CD4-positive, CD25-positive, alpha-beta regulatory T cell (primary cell): ENCODE measurements at regions not wholly inside any gene's neighbourhood (a gene's known extent, or its start where the extent isn't known, plus 50 kb on each side); places are given as distances from the start of the nearest gene placed in this dataset.

Experiments used
- ATAC-seq, 2 donors: fragments of 150-1000 bp; cut with Tn5 transposase; one replicate each; pipeline ENCODE4 v1.10.0; 2021; ENCODE audit warnings: low read depth in 2 of 2, moderate number of reproducible peaks in 2 of 2, moderate library complexity in 1 of 2
- DNase-seq, 3 donors: peaks; one replicate each; pipeline versions ENCODE4 v3.0.0 to v3.0.0-alpha.2; 2012 to 2022; ENCODE audit warnings: mixed read lengths in 1 of 3
- H3K27ac ChIP-seq: one replicate; pipeline ENCODE4 v1.7.0; 2013; ENCODE audit warnings: mild to moderate bottlenecking, low read length; ENCODE audit not compliant: insufficient read depth, poor library complexity, severe bottlenecking
- H3K27me3 ChIP-seq: one replicate; pipeline ENCODE4 v1.7.0; 2013; ENCODE audit warnings: low read length; ENCODE audit not compliant: control insufficient read depth, insufficient read depth
- H3K36me3 ChIP-seq: one replicate; pipeline ENCODE4 v1.7.0; 2013; ENCODE audit warnings: mild to moderate bottlenecking, low read length, moderate library complexity; ENCODE audit not compliant: control insufficient read depth, insufficient read depth
- H3K4me1 ChIP-seq: 2 replicates; pipeline ENCODE4 v1.7.0; 2013; ENCODE audit warnings: mild to moderate bottlenecking, low read length; ENCODE audit not compliant: insufficient read depth, control insufficient read depth, poor library complexity, severe bottlenecking
- H3K4me3 ChIP-seq: one replicate; pipeline ENCODE4 v1.7.0; 2013; ENCODE audit warnings: low read depth, mild to moderate bottlenecking, low read length, moderate library complexity
- H3K9me3 ChIP-seq, 2 experiments: 1 replicate in 1 of 2; 2 replicates in 1 of 2; pipeline ENCODE4 v1.7.0; 2013; ENCODE audit warnings: low read length in 2 of 2, mild to moderate bottlenecking in 1 of 2, moderate library complexity in 1 of 2; ENCODE audit not compliant: control insufficient read depth in 2 of 2
- H3K27ac Mint-ChIP-seq, 3 donors: one replicate each; pipeline ENCODE4 v1.8.0; 2020 to 2022; ENCODE audit warnings: mild to moderate bottlenecking in 3 of 3, mixed read lengths in 3 of 3, moderate library complexity in 2 of 3
- H3K27me3 Mint-ChIP-seq: one replicate; pipeline ENCODE4 v1.8.0; 2022; ENCODE audit warnings: mild to moderate bottlenecking, mixed read lengths
- H3K36me3 Mint-ChIP-seq: one replicate; pipeline ENCODE4 v1.8.0; 2020; ENCODE audit warnings: mixed read lengths
- H3K4me1 Mint-ChIP-seq, 4 donors: one replicate each; pipeline ENCODE4 v1.8.0; 2020 to 2022; ENCODE audit warnings: mixed read lengths in 4 of 4, mild to moderate bottlenecking in 1 of 4
- H3K4me3 Mint-ChIP-seq, 4 donors: one replicate each; pipeline ENCODE4 v1.8.0; 2020 to 2022; ENCODE audit warnings: mild to moderate bottlenecking in 4 of 4, mixed read lengths in 4 of 4, moderate library complexity in 3 of 4
- H3K9me3 Mint-ChIP-seq, 7 donors: one replicate each; pipeline ENCODE4 v1.8.0; 2020 to 2022; ENCODE audit warnings: mixed read lengths in 7 of 7, mild to moderate bottlenecking in 3 of 7, moderate library complexity in 2 of 7

- Mint-ChIP-seq H3K4me1 (no peaks in the 10 kb centered on the region), H3K36me3 (no peaks in the 10 kb centered on the region), H3K27ac (no peak overlapping the region), H3K27me3 (no peaks in the 10 kb centered on the region), H3K4me3 (no peak overlapping the region), H3K9me3 (peaks cover 0 to 14% (median 3%) of the 10 kb centered on the region in 7 donors)
- ATAC-seq (no peak), DNase-seq (no peak)
- Histone ChIP-seq H3K9me3 (no peaks in the 10 kb centered on the region), H3K36me3 (no peaks in the 10 kb centered on the region), H3K4me3 (no peak overlapping the region), H3K27me3 (no peaks in the 10 kb centered on the region), H3K27ac (no peak overlapping the region), H3K4me1 (no peaks in the 10 kb centered on the region)
Measured at GRCh38 chr4:35025152-35025834, 1219.0 kb downstream of the ARAP2 start.

DNA sequence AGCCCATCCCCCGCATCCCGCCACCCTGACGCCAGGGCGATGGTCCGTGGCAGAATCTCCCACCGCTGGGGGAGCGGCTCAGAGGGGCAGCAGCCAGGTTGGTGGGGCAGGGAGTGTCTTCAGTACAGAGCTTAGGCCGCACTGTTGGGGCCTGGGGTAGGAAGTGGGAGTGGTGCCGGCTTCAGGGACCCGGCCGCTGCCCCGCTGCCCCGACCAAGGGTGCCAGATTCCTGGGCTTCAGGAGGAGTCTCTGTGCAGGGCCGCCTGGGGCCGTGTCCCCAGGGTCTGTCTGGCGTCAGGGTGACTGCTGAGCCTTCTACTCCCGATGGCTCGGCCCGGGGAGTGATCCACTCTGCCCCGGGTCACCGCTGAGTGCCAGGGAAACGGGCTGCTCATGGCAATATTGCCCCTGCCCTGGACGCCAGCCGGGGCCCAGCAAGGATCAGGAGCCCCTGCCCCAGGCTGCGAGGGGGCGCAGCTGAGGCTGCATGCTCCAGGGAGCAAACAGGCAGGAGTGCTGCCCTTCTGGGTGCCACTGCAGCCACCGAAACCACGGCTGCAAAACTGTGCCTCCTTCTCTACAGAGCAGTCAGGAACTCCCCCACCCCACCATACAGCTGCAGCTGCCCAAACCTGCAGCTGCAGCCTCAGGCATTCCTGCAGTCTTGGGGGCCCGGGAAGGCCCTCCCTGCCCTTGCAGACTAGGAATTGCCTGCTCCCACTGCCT is 1206.1 kb downstream of the ARAP2 start:
- H3K9me3 ChIP-seq: no peaks in the 10 kb centered on the region
- no peak overlapping the region for H3K4me3 ChIP-seq
- Mint-ChIP-seq H3K9me3 (peaks cover 0 to 8% (median 2%) of the 10 kb centered on the region in 7 donors), H3K27ac (no peak overlapping the region), H3K27me3 (no peaks in the 10 kb centered on the region), H3K4me1 (no peaks in the 10 kb centered on the region), H3K36me3 (no peaks in the 10 kb centered on the region), H3K4me3 (no peak overlapping the region)
- ATAC-seq: peak in 1 of 2 donors; percentile 20
- no peak for DNase-seq
- H3K4me1 ChIP-seq: no peaks in the 10 kb centered on the region
- H3K27me3 ChIP-seq: no peaks in the 10 kb centered on the region
- H3K27ac ChIP-seq: no peak overlapping the region
- H3K36me3 ChIP-seq: no peaks in the 10 kb centered on the region

- Histone ChIP-seq H3K4me1 (no peaks in the 10 kb centered on the region), H3K9me3 (no peaks in the 10 kb centered on the region), H3K4me3 (no peak overlapping the region), H3K27me3 (no peaks in the 10 kb centered on the region), H3K36me3 (no peaks in the 10 kb centered on the region), H3K27ac (no peak overlapping the region)
- Mint-ChIP-seq H3K4me1 (no peaks in the 10 kb centered on the region), H3K27ac (no peak overlapping the region), H3K27me3 (no peaks in the 10 kb centered on the region), H3K9me3 (peaks cover 0 to 8% (median 2%) of the 10 kb centered on the region in 7 donors), H3K36me3 (no peaks in the 10 kb centered on the region), H3K4me3 (no peak overlapping the region)
- DNase-seq: no peak
- no peak for ATAC-seq
Measured at GRCh38 chr4:35038845-35039244, 1205.5 kb downstream of the ARAP2 start.

DNA sequence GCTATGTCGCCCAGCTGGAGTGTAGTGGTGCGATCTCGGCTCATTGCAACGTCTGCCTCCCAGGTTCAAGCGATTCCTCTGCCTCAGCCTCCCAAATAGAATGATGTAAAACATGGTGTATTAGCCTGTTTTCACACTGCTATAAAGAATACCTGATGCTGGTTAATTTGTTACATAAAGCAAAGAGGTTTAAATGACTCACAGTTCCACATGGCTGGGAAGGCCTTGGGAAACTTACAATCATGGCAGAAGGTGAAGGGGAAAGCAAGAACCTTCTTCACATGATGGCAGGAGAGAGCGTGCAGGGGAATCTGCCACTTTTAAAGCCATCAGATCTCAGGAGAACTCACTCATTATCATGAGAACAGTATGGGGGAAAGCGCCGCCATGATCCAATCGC is 1191.8 kb downstream of the ARAP2 start:
- H3K4me3 Mint-ChIP-seq: no peak overlapping the region
- H3K4me1 Mint-ChIP-seq: no peaks in the 10 kb centered on the region
- no peaks in the 10 kb centered on the region for H3K9me3 ChIP-seq

DNA sequence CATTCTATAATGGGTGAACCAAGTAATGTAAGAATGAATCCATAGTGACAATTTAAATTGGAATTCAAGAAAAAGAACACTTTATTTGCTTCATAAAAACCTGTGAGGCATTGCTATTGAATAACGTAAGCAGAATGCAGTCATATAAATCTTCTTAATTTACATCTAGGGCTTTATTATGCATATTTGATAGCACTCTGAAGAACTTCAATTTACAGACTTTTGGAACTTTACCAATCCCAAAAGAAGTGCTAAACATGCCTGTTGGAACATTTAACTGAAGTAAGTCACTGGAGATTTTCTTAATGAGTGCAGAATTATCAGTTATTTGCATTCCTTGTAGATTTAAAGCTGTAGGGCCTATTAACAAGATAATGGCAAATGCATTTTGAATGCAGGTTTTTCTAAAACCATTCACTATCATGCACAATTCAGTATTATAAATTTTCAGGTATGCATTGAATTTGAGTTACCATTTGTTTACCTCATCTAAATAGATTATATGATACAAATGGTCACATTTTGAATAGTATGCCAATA is 1181.2 kb downstream of the ARAP2 start:
- H3K27me3 ChIP-seq: no peaks in the 10 kb centered on the region
- H3K4me3 Mint-ChIP-seq: no peak overlapping the region
- ATAC-seq: no peak
- H3K4me1 ChIP-seq: no peaks in the 10 kb centered on the region
- H3K27ac ChIP-seq: no peak overlapping the region
- H3K27me3 Mint-ChIP-seq: no peaks in the 10 kb centered on the region
- H3K4me1 Mint-ChIP-seq: no peaks in the 10 kb centered on the region
- no peaks in the 10 kb centered on the region for H3K36me3 ChIP-seq
- no peak for DNase-seq
- no peaks in the 10 kb centered on the region for H3K36me3 Mint-ChIP-seq
- no peak overlapping the region for H3K4me3 ChIP-seq
- H3K9me3 Mint-ChIP-seq: peaks cover 0 to 16% (median 4%) of the 10 kb centered on the region in 7 donors
- H3K27ac Mint-ChIP-seq: no peak overlapping the region
- H3K9me3 ChIP-seq: no peaks in the 10 kb centered on the region

More for the DNA sequence above, 1191.8 kb downstream of the ARAP2 start:
- Histone ChIP-seq H3K4me3 (no peak overlapping the region), H3K27ac (no peak overlapping the region), H3K36me3 (no peaks in the 10 kb centered on the region), H3K27me3 (no peaks in the 10 kb centered on the region), H3K4me1 (no peaks in the 10 kb centered on the region)
- H3K36me3 Mint-ChIP-seq: no peaks in the 10 kb centered on the region
- H3K27ac Mint-ChIP-seq: no peak overlapping the region
- ATAC-seq (no peak), DNase-seq (no peak)
- H3K27me3 Mint-ChIP-seq: no peaks in the 10 kb centered on the region
- H3K9me3 Mint-ChIP-seq: peaks cover 0 to 11% (median 2%) of the 10 kb centered on the region in 7 donors

GRCh38 chr4:35066406-35066805 is 1177.9 kb downstream of the ARAP2 start:
- Histone ChIP-seq H3K27ac (no peak overlapping the region), H3K4me1 (no peaks in the 10 kb centered on the region), H3K4me3 (no peak overlapping the region), H3K9me3 (no peaks in the 10 kb centered on the region), H3K27me3 (no peaks in the 10 kb centered on the region), H3K36me3 (no peaks in the 10 kb centered on the region)
- H3K36me3 Mint-ChIP-seq: no peaks in the 10 kb centered on the region
- DNase-seq: no peak
- H3K4me1 Mint-ChIP-seq: no peaks in the 10 kb centered on the region
- H3K27ac Mint-ChIP-seq: no peak overlapping the region
- H3K9me3 Mint-ChIP-seq: peaks cover 2 to 9% (median 4%) of the 10 kb centered on the region in 7 donors
- no peak overlapping the region for H3K4me3 Mint-ChIP-seq
- no peak for ATAC-seq
- H3K27me3 Mint-ChIP-seq: no peaks in the 10 kb centered on the region

DNA sequence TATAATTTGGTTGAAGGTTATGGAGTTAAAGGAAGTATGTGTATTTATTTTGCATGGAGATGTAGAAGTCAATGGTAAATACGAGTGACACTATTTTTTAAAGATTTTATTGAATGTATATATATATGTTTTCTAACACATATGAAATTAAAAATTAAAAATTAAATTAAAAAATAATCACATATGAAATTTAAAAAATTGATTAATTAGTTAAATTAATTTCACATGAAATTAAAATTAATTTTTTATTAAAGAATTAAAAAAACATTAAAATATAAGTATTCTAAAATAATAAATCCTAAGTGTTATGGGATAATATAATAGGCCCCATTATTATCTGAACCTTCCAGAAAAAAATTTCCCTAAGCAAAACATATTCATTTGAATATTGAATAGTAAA is 1163.5 kb downstream of the ARAP2 start:
- Mint-ChIP-seq H3K27me3 (no peaks in the 10 kb centered on the region), H3K4me3 (no peak overlapping the region), H3K36me3 (no peaks in the 10 kb centered on the region), H3K9me3 (peaks cover 1 to 18% (median 4%) of the 10 kb centered on the region in 7 donors), H3K27ac (no peak overlapping the region), H3K4me1 (no peaks in the 10 kb centered on the region)
- no peaks in the 10 kb centered on the region for H3K27me3 ChIP-seq
- H3K36me3 ChIP-seq: no peaks in the 10 kb centered on the region
- DNase-seq (no peak), ATAC-seq (no peak)
- no peaks in the 10 kb centered on the region for H3K4me1 ChIP-seq
- peaks cover 0 to 2% of the 10 kb centered on the region in 2 experiments for H3K9me3 ChIP-seq
- no peak overlapping the region for H3K4me3 ChIP-seq
- no peak overlapping the region for H3K27ac ChIP-seq
